ENCODE measurements at regions not wholly inside any gene's neighbourhood (a gene's known extent, or its start where the extent isn't known, plus 50 kb on each side); places are given as distances from the start of the nearest gene placed in this dataset.

DNA sequence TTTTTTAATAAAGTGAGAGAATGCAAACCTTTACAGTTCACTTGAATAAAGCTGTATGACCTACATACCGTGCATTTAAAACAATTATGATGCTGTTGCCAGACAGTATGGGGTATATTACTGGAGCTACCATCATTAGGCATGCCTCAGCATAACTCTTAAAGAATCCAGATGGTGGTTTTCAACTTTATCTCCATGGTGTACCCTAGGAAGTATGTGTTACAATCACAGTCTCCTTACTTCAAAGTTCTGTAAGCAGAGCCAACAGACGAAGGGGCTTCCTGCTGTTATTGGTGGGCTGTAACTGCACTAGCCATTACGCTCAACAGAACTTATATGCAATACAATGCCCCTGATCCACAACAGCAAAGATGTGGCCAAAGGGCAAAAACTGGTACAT is 803.3 kb downstream of the DTWD2 start:
- no peak for DNase-seq
- H3K9me3 ChIP-seq: no peaks in the 10 kb centered on the region
- H3K27me3 ChIP-seq (replicated peaks in 1 of 7): no peaks in the 10 kb centered on the region
- H3K36me3 ChIP-seq: no peaks in the 10 kb centered on the region
- intact Hi-C loops (cut with DNase I; ENCODE audit: low total_unique reads): no loop called here
- TF ChIP-seq POLR2AphosphoS5 (IDR thresholded peaks at IDR 0.05) (no peak), POLR2A (IDR thresholded peaks at IDR 0.05) (no peak)
- TF ChIP-seq, protein P1, sequence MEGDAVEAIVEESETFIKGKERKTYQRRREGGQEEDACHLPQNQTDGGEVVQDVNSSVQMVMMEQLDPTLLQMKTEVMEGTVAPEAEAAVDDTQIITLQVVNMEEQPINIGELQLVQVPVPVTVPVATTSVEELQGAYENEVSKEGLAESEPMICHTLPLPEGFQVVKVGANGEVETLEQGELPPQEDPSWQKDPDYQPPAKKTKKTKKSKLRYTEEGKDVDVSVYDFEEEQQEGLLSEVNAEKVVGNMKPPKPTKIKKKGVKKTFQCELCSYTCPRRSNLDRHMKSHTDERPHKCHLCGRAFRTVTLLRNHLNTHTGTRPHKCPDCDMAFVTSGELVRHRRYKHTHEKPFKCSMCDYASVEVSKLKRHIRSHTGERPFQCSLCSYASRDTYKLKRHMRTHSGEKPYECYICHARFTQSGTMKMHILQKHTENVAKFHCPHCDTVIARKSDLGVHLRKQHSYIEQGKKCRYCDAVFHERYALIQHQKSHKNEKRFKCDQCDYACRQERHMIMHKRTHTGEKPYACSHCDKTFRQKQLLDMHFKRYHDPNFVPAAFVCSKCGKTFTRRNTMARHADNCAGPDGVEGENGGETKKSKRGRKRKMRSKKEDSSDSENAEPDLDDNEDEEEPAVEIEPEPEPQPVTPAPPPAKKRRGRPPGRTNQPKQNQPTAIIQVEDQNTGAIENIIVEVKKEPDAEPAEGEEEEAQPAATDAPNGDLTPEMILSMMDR (IDR thresholded peaks at IDR 0.05 in 8 of 11, conservative IDR thresholded peaks at IDR 0.05 in 3 of 11): no peak
- no peak overlapping the region for H3K27ac ChIP-seq
- H3K4me3 ChIP-seq: no peak overlapping the region
- 53 to 82% (median 71%) methylated on average over 3 of the region's 3 CpGs for WGBS, 5 donors
- no peaks in the 10 kb centered on the region for H3K4me1 ChIP-seq

DNA sequence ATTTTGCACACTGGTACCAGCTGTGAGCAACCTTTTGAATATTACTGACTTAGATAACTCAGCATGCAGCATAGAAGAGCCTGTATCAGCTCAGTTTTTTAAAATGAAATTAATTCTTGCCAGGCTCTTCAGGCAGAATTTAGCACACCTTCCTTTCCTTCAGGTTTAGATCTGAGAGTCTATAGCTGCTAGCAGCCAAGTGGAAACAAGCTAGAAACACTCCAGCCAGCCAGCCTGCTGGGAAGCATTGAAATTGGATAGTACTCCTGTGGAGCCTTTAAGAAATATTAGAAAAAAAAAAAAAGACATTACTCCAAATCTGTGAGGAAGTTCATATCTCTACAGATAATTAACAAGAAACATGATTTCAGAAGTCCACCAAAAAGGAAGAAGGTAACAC is 812.2 kb downstream of the DTWD2 start:
- H3K9me3 ChIP-seq: peaks cover 0 to 5% (median 0%) of the 10 kb centered on the region in 8 donors
- no peak for DNase-seq
- no peaks in the 10 kb centered on the region for H3K4me1 ChIP-seq
- no peaks in the 10 kb centered on the region for H3K36me3 ChIP-seq
- no peaks in the 10 kb centered on the region for H3K27me3 ChIP-seq (replicated peaks in 1 of 7)
- no peak overlapping the region for H3K4me3 ChIP-seq
- no peak overlapping the region for H3K27ac ChIP-seq
- no peak for TF ChIP-seq POLR2A (IDR thresholded peaks at IDR 0.05)
- TF ChIP-seq, protein P1 (IDR thresholded peaks at IDR 0.05 in 8 of 11, conservative IDR thresholded peaks at IDR 0.05 in 3 of 11): no peak
- TF ChIP-seq POLR2AphosphoS5 (IDR thresholded peaks at IDR 0.05): no peak
- intact Hi-C loops (cut with DNase I; ENCODE audit: low total_unique reads): no loop called here

DNA sequence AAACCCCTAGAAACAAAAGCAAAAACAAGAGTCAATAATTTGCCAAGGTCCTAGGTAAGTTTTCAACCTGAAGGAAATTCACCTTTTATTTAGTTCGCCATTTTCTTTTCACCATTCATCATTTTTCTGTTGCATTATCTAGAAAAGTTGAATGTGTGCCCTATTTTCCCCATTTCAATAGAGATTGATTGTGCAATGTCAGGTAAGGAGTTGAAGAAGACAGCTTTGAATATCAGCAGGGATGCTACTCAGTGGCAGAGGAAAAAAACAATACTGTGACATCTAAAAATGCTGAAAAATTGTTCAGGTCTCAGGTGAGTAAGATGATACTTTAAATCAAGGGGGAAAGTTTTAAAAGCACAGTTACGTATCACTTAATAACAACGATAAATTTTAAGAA is 813.7 kb downstream of the DTWD2 start:
- DNase-seq: no peak
- Histone ChIP-seq H3K36me3 (no peaks in the 10 kb centered on the region), H3K27ac (no peak overlapping the region), H3K4me3 (no peak overlapping the region), H3K27me3 (replicated peaks in 1 of 7) (no peaks in the 10 kb centered on the region), H3K9me3 (peaks cover 0 to 5% (median 0%) of the 10 kb centered on the region in 8 donors), H3K4me1 (no peaks in the 10 kb centered on the region)
- TF ChIP-seq POLR2A (IDR thresholded peaks at IDR 0.05): no peak
- TF ChIP-seq, protein P1 (IDR thresholded peaks at IDR 0.05 in 8 of 11, conservative IDR thresholded peaks at IDR 0.05 in 3 of 11): no peak
- no peak for TF ChIP-seq POLR2AphosphoS5 (IDR thresholded peaks at IDR 0.05)
- 60 to 91% (median 78%) methylated on average over 3 of the region's 3 CpGs for WGBS, 5 donors
- intact Hi-C loops (cut with DNase I; ENCODE audit: low total_unique reads): no loop called here

DNA sequence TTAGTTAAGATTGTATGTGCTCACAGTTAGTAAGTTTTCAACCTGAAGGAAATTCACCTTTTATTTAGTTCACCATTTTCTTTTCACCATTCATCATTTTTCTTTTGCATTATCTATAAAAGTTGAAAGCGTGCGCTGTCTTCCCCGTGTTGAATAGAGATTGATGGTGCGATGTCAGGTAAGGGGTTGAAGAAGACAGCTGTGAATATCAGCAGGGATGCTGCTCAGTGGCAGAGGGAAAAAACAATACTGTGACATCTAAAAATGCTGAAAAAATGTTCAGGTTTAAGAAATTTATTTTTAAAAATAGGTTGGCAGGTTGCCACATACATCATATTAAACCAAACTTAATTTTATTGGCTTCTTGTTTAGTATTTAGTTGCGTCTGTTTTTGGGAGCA is 815.0 kb downstream of the DTWD2 start:
- no peaks in the 10 kb centered on the region for H3K36me3 ChIP-seq
- H3K4me1 ChIP-seq: no peaks in the 10 kb centered on the region
- H3K27me3 ChIP-seq (replicated peaks in 1 of 7): no peaks in the 10 kb centered on the region
- DNase-seq: no peak
- TF ChIP-seq POLR2A (IDR thresholded peaks at IDR 0.05) (no peak), POLR2AphosphoS5 (IDR thresholded peaks at IDR 0.05) (no peak)
- TF ChIP-seq, protein P1 (IDR thresholded peaks at IDR 0.05 in 8 of 11, conservative IDR thresholded peaks at IDR 0.05 in 3 of 11): no peak
- no peak overlapping the region for H3K27ac ChIP-seq
- peaks cover 0 to 5% (median 0%) of the 10 kb centered on the region in 8 donors for H3K9me3 ChIP-seq
- no peak overlapping the region for H3K4me3 ChIP-seq
- intact Hi-C loops (cut with DNase I; ENCODE audit: low total_unique reads): no loop called here
- 82 to 92% (median 89%) methylated on average over 5 of the region's 5 CpGs for WGBS, 5 donors

All from spleen (tissue), 11 donors.